ENCODE measurements at regions not wholly inside any gene's neighbourhood (a gene's known extent, or its start where the extent isn't known, plus 50 kb on each side); places are given as distances from the start of the nearest gene placed in this dataset.

- Histone ChIP-seq H3K27me3 (ENCODE audit: insufficient read depth, low read depth) (no peaks in the 10 kb centered on the region), H3K36me3 (ENCODE audit: insufficient read depth) (no peaks in the 10 kb centered on the region), H3K4me3 (IDR thresholded peaks at IDR 0.05; ENCODE audit: insufficient read depth, low read depth, low read length) (no peak overlapping the region), H3K9ac (no peak overlapping the region), H2AFZ (ENCODE audit: low read depth) (no peak overlapping the region), H4K20me1 (ENCODE audit: insufficient read depth) (no peaks in the 10 kb centered on the region), H3K4me1 (ENCODE audit: low read depth, poor library complexity, severe bottlenecking) (no peaks in the 10 kb centered on the region), H3K79me2 (ENCODE audit: insufficient read depth, low read depth) (no peaks in the 10 kb centered on the region), H3K27ac (no peak overlapping the region), H3K4me2 (no peak overlapping the region)
- TF ChIP-seq, protein P1, sequence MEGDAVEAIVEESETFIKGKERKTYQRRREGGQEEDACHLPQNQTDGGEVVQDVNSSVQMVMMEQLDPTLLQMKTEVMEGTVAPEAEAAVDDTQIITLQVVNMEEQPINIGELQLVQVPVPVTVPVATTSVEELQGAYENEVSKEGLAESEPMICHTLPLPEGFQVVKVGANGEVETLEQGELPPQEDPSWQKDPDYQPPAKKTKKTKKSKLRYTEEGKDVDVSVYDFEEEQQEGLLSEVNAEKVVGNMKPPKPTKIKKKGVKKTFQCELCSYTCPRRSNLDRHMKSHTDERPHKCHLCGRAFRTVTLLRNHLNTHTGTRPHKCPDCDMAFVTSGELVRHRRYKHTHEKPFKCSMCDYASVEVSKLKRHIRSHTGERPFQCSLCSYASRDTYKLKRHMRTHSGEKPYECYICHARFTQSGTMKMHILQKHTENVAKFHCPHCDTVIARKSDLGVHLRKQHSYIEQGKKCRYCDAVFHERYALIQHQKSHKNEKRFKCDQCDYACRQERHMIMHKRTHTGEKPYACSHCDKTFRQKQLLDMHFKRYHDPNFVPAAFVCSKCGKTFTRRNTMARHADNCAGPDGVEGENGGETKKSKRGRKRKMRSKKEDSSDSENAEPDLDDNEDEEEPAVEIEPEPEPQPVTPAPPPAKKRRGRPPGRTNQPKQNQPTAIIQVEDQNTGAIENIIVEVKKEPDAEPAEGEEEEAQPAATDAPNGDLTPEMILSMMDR (conservative IDR thresholded peaks at IDR 0.05; ENCODE audit: low read depth, low read length): no peak
Measured at GRCh38 chr5:143471041-143471509, 67.6 kb upstream of the NR3C1 start.

DNA sequence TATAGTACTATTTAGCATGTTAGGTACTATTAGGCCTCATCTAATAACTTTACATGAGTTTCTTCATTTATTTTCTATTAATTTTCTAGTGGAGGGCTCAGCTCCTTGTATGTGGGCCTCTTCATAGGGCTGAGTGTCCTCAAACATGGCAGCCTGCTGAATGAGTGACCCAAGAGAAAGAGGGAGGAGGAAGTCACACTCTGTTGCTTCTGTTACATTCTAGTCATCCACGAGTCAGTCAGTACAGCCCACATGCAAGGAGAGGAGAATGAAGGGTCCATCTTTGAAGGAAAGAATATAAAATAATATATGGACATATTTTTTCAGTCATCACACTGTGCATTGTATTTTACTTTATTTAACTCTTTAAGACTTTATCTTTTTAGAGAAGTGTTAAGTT is 66.6 kb upstream of the NR3C1 start:
- Histone ChIP-seq H2AFZ (ENCODE audit: low read depth) (no peak overlapping the region), H3K27me3 (ENCODE audit: insufficient read depth, low read depth) (no peaks in the 10 kb centered on the region), H3K4me3 (IDR thresholded peaks at IDR 0.05; ENCODE audit: insufficient read depth, low read depth, low read length) (no peak overlapping the region), H3K27ac (no peak overlapping the region), H3K36me3 (ENCODE audit: insufficient read depth) (no peaks in the 10 kb centered on the region), H4K20me1 (ENCODE audit: insufficient read depth) (no peaks in the 10 kb centered on the region), H3K79me2 (ENCODE audit: insufficient read depth, low read depth) (no peaks in the 10 kb centered on the region), H3K4me2 (no peak overlapping the region), H3K4me1 (ENCODE audit: low read depth, poor library complexity, severe bottlenecking) (no peaks in the 10 kb centered on the region), H3K9ac (no peak overlapping the region)
- TF ChIP-seq, protein P1 (conservative IDR thresholded peaks at IDR 0.05; ENCODE audit: low read depth, low read length): no peak

DNA sequence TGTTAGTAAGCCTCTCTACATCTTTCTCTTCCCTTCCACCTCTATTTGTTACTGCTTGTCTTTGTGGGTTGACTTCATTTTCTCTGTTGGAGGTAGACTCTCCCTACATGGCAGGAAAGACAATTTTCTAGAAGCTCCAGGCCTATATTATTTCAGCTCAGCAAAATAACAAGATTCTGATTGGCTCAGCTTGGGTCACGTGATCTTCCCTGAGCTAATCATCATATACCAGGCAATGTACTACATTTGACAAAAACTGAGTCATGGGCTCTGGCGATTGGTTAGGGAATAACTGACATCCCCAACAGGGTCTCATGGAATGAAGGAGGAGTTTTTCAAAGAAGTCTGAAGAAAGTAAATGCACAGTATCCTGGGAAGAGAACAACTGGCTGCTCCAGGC is 65.6 kb upstream of the NR3C1 start:
- no peaks in the 10 kb centered on the region for H3K79me2 ChIP-seq (ENCODE audit: insufficient read depth, low read depth)
- no peaks in the 10 kb centered on the region for H3K4me1 ChIP-seq (ENCODE audit: low read depth, poor library complexity, severe bottlenecking)
- H3K9ac ChIP-seq: no peak overlapping the region
- H3K27ac ChIP-seq: no peak overlapping the region
- H3K4me3 ChIP-seq (IDR thresholded peaks at IDR 0.05; ENCODE audit: insufficient read depth, low read depth, low read length): no peak overlapping the region
- TF ChIP-seq, protein P1 (conservative IDR thresholded peaks at IDR 0.05; ENCODE audit: low read depth, low read length): no peak
- H4K20me1 ChIP-seq (ENCODE audit: insufficient read depth): no peaks in the 10 kb centered on the region
- no peak overlapping the region for H2AFZ ChIP-seq (ENCODE audit: low read depth)
- H3K27me3 ChIP-seq (ENCODE audit: insufficient read depth, low read depth): no peaks in the 10 kb centered on the region
- no peak overlapping the region for H3K4me2 ChIP-seq
- H3K36me3 ChIP-seq (ENCODE audit: insufficient read depth): no peaks in the 10 kb centered on the region

GRCh38 chr5:143466632-143467031 is 63.1 kb upstream of the NR3C1 start:
- Histone ChIP-seq H4K20me1 (ENCODE audit: insufficient read depth) (no peaks in the 10 kb centered on the region), H3K36me3 (ENCODE audit: insufficient read depth) (no peaks in the 10 kb centered on the region), H3K27ac (no peak overlapping the region), H3K4me2 (no peak overlapping the region), H3K4me3 (IDR thresholded peaks at IDR 0.05; ENCODE audit: insufficient read depth, low read depth, low read length) (no peak overlapping the region), H3K4me1 (ENCODE audit: low read depth, poor library complexity, severe bottlenecking) (no peaks in the 10 kb centered on the region), H3K79me2 (ENCODE audit: insufficient read depth, low read depth) (no peaks in the 10 kb centered on the region), H3K9ac (no peak overlapping the region), H2AFZ (ENCODE audit: low read depth) (no peak overlapping the region), H3K27me3 (ENCODE audit: insufficient read depth, low read depth) (no peaks in the 10 kb centered on the region)
- TF ChIP-seq, protein P1 (conservative IDR thresholded peaks at IDR 0.05; ENCODE audit: low read depth, low read length): no peak
